Stomach (tissue), 4 donors: ENCODE measurements at regions not wholly inside any gene's neighbourhood (a gene's known extent, or its start where the extent isn't known, plus 50 kb on each side); places are given as distances from the start of the nearest gene placed in this dataset.

Experiments used
- POLR2A ChIP-seq, 4 donors: fragments of 450-650 bp; IDR thresholded peaks; one replicate each; pipeline ENCODE4 v1.6.1; 2016; ENCODE audit warnings: antibody characterized with exemption in 4 of 4, control low read depth in 2 of 4, mild to moderate bottlenecking in 1 of 4, moderate library complexity in 1 of 4
- TF ChIP-seq, protein P1 (sequence below), 7 experiments: fragments of 450-650 bp in 4 of 7; fragments of 200-600 bp in 3 of 7; sonication (generic) in 3 of 7; IDR thresholded peaks; one replicate each; pipeline ENCODE4 v1.5.1; 2016 to 2019; ENCODE audit warnings: antibody characterized with exemption in 7 of 7, control low read depth in 2 of 7, mild to moderate bottlenecking in 1 of 7

DNA sequence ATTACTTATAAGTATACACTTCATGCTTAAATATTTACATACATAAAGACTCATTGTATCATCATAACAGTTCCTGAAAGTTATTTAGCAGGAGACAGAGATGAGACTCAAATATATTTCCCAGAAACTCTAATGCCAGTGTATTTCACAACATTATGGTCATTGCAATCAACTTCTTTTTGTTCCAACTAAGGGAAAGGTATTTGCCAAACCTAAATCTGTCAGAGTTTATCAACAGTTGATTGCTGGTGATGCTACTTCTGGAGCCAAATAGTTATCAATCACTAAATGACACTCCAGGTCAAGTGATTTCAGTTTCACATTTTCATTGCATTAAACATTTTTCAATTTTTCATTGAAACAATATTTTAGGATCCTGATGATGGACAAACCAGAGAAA is 72.1 kb upstream of the AVPR1A start:
- TF ChIP-seq, protein P1, sequence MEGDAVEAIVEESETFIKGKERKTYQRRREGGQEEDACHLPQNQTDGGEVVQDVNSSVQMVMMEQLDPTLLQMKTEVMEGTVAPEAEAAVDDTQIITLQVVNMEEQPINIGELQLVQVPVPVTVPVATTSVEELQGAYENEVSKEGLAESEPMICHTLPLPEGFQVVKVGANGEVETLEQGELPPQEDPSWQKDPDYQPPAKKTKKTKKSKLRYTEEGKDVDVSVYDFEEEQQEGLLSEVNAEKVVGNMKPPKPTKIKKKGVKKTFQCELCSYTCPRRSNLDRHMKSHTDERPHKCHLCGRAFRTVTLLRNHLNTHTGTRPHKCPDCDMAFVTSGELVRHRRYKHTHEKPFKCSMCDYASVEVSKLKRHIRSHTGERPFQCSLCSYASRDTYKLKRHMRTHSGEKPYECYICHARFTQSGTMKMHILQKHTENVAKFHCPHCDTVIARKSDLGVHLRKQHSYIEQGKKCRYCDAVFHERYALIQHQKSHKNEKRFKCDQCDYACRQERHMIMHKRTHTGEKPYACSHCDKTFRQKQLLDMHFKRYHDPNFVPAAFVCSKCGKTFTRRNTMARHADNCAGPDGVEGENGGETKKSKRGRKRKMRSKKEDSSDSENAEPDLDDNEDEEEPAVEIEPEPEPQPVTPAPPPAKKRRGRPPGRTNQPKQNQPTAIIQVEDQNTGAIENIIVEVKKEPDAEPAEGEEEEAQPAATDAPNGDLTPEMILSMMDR (IDR thresholded peaks at IDR 0.05), result no peak
- TF ChIP-seq POLR2A (IDR thresholded peaks at IDR 0.05), result no peak
